HG03095 (cell line): ENCODE measurements at regions not wholly inside any gene's neighbourhood (a gene's known extent, or its start where the extent isn't known, plus 50 kb on each side); places are given as distances from the start of the nearest gene placed in this dataset.

Experiments
- ATAC-seq: cut with Tn5 transposase; IDR thresholded peaks from one replicate; pipeline ENCODE4 v1.9.1; 2021; ENCODE audit warnings: moderate library complexity; ENCODE audit not compliant: unreplicated experiment

GRCh38 chr5:112653638-112654205 is 84.0 kb upstream of the APC start:
- ATAC-seq = no peak

- no peak for ATAC-seq
Observed at GRCh38 chr5:112655513-112655912, 82.2 kb upstream of the APC start.

GRCh38 chr5:112656451-112656850 is 81.2 kb upstream of the APC start:
- ATAC-seq = no peak

- no peak for ATAC-seq
Observed at GRCh38 chr5:112657804-112658203, 79.9 kb upstream of the APC start.

- ATAC-seq = no peak
Observed at GRCh38 chr5:112660359-112660758, 77.3 kb upstream of the APC start.

GRCh38 chr5:112663146-112663545 is 74.5 kb upstream of the APC start:
- no peak for ATAC-seq

DNA sequence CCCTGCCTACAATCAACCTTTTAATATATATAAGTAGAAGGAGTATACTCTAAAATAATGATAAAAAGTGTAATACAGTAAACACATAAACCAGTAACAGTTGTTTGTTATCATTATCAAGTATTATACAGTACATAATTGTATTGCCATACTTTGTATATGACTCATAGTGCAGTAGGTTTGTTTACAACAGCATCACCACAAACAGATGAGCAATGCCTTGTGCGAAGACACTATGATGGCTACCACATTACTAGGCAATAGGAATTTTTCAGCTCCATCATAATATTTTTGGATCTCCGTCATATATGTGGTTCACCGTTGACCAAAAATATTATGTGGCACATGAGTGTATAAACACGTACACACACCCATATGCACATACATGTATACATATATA is 69.7 kb upstream of the APC start:
- no peak for ATAC-seq

- no peak for ATAC-seq
Observed at GRCh38 chr5:112668911-112669310, 68.8 kb upstream of the APC start.

DNA sequence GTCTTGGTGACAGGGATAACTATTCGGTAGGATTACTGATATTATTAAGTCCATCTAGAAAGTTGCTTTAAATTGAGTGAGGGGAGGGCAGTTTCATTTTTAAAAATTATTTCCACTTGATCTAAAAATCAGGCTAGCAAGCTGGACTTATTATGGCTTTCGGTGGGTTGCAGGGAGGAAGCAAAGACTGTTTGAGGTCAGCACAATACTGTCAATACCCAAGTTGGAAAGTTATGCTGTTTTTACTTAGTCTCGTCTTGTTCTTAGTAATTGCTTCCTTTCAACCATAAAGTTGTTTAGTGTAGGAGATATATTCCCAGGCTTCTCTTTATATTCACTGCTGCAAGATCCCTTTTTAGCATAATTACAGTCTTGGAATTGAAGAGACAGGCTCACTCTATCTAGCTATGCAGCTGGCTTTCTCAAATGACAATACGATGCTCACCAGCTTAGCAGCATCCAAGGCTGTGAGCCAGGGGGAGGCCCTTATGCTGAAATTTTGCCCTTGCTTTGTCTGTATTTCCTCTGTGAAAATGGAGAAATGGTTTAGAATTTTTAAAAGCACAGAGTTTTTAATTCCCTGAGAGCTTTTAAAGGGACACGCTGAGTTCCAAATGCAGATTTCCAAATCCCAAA is 68.2 kb upstream of the APC start:
- no peak for ATAC-seq

GRCh38 chr5:112671687-112672086 is 66.0 kb upstream of the APC start:
- no peak for ATAC-seq

DNA sequence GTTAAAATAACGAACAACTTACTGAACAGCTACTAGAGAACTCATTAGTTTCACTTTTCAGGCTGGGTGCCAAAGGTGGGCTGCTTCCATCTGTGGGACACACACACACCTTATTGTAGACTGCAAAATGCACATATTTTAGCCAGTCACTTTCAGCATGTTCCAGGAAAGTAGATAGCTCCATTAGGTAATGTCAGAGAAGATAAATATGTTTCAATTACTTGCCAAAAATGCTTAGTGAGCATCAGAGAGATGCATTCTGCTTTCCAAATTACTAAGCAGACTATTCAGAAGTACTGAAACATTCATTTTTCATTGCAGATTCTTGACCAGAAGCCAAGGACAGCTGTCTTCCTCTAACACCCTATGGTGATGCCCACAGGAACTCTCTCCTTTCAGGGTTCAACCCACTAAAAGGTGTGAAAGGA is 56.2 kb upstream of the APC start:
- no peak for ATAC-seq

- no peak for ATAC-seq
Observed at GRCh38 chr5:112682621-112683061, 55.0 kb upstream of the APC start.

- ATAC-seq = no peak
Observed at GRCh38 chr5:112684121-112684520, 53.6 kb upstream of the APC start.

DNA sequence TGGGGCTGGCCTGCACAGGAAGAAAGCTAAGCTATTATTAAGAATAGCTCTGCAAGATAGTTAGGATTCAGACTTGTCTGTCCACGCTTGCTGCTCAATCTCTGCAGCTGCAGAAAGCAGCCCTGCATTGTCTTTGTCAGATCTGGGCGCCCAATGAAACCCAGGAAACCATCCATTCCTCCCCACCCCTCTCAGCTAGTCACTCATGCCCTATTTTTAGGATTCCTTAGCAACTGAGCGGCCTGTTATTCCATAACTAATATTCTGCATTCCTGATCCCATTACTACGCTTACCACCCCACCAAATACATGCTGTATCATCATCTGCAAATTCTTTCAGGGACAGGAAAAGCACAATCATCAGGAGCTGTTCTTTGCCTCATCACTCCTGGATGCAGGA is 52.9 kb upstream of the APC start:
- no peak for ATAC-seq

DNA sequence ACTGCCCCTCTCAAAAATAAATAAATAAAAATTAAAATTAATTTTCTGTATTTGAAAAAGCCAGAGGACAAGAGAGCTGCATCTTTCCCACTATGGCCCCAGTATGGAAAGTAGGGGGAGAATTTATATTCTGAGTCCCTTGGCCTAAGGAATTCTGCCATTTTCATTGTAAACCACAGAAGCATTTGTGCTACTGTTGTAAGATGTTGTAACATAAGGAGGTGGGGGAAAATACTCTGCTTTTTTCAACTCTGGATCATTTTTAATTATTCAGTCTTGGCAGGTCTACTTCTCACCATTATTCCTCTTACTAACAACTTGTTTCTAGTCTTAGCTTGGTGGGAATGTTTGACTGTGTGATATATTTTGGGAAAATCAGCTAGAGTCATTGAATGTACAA is 52.3 kb upstream of the APC start:
- no peak for ATAC-seq

GRCh38 chr5:112685931-112686330 is 51.8 kb upstream of the APC start:
- no peak for ATAC-seq

DNA sequence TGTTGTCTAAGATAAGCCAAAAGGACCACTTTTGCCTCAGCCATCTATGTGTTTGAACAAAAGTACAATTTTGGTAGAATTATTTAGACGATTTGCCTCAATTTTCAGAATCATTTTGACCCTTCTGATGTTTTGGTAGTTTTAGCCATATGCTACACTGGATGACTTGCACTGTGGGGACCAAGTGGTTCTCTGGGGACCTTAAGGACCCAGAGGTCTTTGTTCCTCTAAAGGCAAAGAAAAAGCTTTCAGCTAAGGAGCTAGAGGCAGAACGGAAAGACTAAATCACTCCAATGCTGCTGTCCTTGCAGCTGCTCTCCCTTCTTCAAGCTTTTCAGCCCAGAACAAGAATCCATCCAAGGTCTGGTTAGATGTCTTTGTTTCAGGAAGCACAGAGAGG is 51.0 kb upstream of the APC start:
- no peak for ATAC-seq

DNA sequence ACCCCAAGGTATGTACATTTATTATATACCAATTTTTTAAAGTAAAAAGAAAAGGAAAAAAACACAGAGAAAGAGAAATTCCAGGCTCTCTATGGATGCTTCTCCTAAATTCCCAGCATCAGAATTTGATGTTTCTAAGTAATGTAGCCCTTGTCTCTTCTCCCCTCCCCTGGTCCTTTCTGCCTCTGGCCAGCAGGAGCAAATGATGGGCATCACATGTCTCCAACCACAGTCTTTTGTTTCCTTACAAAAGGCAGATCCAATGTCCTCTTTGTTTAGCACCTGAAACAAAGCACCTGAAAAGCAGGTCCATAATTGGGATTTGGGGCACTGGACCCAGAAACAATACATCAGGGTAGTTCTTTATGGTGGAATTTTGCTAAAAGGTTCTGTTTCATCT is 50.4 kb upstream of the APC start:
- no peak for ATAC-seq
